ENCODE measurements at regions not wholly inside any gene's neighbourhood (a gene's known extent, or its start where the extent isn't known, plus 50 kb on each side); places are given as distances from the start of the nearest gene placed in this dataset.

- H3K9me3 ChIP-seq (ENCODE audit: control insufficient read depth in 2 of 3, insufficient read depth in 1 of 3, low read length in 3 of 3) = no peaks in the 10 kb centered on the region
- intact Hi-C loops (cut with DNase I) = no loop called here
- no peaks in the 10 kb centered on the region for H3K27me3 ChIP-seq (ENCODE audit: control insufficient read depth, insufficient read depth, low read length)
- H3K27ac ChIP-seq (ENCODE audit: low read depth in 2 of 2, low read length in 2 of 2) = no peak overlapping the region
- H3K9ac ChIP-seq (ENCODE audit: low read length in 3 of 3) = no peak overlapping the region
- no peaks in the 10 kb centered on the region for H3K36me3 ChIP-seq (ENCODE audit: control insufficient read depth in 2 of 3, insufficient read depth in 3 of 3, low read length in 3 of 3)
- FAIRE-seq (no peak), DNase-seq (no peak)
- peaks cover 0 to 2% (median 0%) of the 10 kb centered on the region in 3 donors for H3K4me1 ChIP-seq (ENCODE audit: control insufficient read depth in 2 of 3, insufficient read depth in 2 of 3, low read depth in 1 of 3, low read length in 3 of 3)
- no peak overlapping the region for H3K4me3 ChIP-seq (ENCODE audit: low read length in 3 of 3)
- TF ChIP-seq CTCF (IDR thresholded peaks at IDR 0.05; ENCODE audit: borderline replicate concordance, extremely low read depth, insufficient read depth) = no peak
Observed at GRCh38 chr11:94681852-94682251, 86.3 kb upstream of the AMOTL1 start.

- Histone ChIP-seq H3K27ac (ENCODE audit: low read depth in 2 of 2, low read length in 2 of 2) (no peak overlapping the region), H3K4me3 (ENCODE audit: low read length in 3 of 3) (no peak overlapping the region), H3K36me3 (ENCODE audit: control insufficient read depth in 2 of 3, insufficient read depth in 3 of 3, low read length in 3 of 3) (no peaks in the 10 kb centered on the region), H3K4me1 (ENCODE audit: control insufficient read depth in 2 of 3, insufficient read depth in 2 of 3, low read depth in 1 of 3, low read length in 3 of 3) (no peaks in the 10 kb centered on the region), H3K9me3 (ENCODE audit: control insufficient read depth in 2 of 3, insufficient read depth in 1 of 3, low read length in 3 of 3) (no peaks in the 10 kb centered on the region), H3K9ac (ENCODE audit: low read length in 3 of 3) (no peak overlapping the region), H3K27me3 (ENCODE audit: control insufficient read depth, insufficient read depth, low read length) (no peaks in the 10 kb centered on the region)
- FAIRE-seq (no peak), DNase-seq (peak in 1 of 5 donors; percentile 19)
- no peak for TF ChIP-seq CTCF (IDR thresholded peaks at IDR 0.05; ENCODE audit: borderline replicate concordance, extremely low read depth, insufficient read depth)
- intact Hi-C loops (cut with DNase I) = no loop called here
Observed at GRCh38 chr11:94694309-94695060, 73.7 kb upstream of the AMOTL1 start.

DNA sequence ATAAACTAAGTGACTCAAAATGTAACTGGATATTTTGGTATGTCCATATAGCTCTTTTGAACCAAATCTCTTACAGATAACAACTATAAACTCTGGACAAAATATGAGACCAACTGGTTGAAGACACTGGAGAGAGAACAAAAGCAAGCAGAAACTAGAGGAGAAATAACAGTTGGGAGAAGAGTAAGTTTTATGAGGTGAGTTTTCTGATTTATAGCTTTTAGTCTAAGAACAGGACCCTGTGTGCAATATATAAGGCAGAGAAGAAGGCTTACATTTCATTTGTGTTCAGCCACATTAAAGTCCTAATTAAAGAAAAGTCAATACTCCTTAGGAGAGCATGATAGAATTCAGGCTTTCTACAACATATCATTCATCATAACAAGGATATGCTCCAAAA, 71.0 kb upstream of the AMOTL1 start:
- intact Hi-C loops (cut with DNase I) = no loop called here
- H3K4me1 ChIP-seq (ENCODE audit: control insufficient read depth in 2 of 3, insufficient read depth in 2 of 3, low read depth in 1 of 3, low read length in 3 of 3) = no peaks in the 10 kb centered on the region
- FAIRE-seq = no peak
- H3K9me3 ChIP-seq (ENCODE audit: control insufficient read depth in 2 of 3, insufficient read depth in 1 of 3, low read length in 3 of 3) = no peaks in the 10 kb centered on the region
- H3K4me3 ChIP-seq (ENCODE audit: low read length in 3 of 3) = no peak overlapping the region
- no peak overlapping the region for H3K27ac ChIP-seq (ENCODE audit: low read depth in 2 of 2, low read length in 2 of 2)
- no peak overlapping the region for H3K9ac ChIP-seq (ENCODE audit: low read length in 3 of 3)
- no peaks in the 10 kb centered on the region for H3K36me3 ChIP-seq (ENCODE audit: control insufficient read depth in 2 of 3, insufficient read depth in 3 of 3, low read length in 3 of 3)
- no peaks in the 10 kb centered on the region for H3K27me3 ChIP-seq (ENCODE audit: control insufficient read depth, insufficient read depth, low read length)
- no peak for TF ChIP-seq CTCF (IDR thresholded peaks at IDR 0.05; ENCODE audit: borderline replicate concordance, extremely low read depth, insufficient read depth)
- DNase-seq = peak in 2 of 5 donors; percentile 67 to 75

DNA sequence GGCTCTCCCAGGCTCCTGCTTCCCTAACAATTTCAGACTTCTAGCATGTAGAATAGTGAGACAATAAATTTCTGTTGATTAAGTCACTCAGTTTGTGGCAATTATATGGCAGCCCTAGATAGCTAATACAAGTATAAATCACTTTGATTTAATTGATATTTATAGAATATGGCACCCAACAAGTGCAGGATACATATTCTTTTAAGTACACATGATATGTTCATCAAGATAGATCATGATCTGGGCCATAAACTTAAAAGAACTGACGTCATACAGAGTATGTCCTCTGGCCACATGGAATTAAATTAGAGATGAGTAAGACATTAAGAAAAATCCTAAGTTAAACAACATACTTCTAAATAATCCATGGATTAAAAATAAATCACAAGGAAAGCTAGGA, 67.5 kb upstream of the AMOTL1 start:
- no peak overlapping the region for H3K27ac ChIP-seq (ENCODE audit: low read depth in 2 of 2, low read length in 2 of 2)
- no peak for FAIRE-seq
- intact Hi-C loops (cut with DNase I) = no loop called here

More for the DNA sequence above, 67.5 kb upstream of the AMOTL1 start:
- H3K9ac ChIP-seq (ENCODE audit: low read length in 3 of 3) = no peak overlapping the region
- H3K9me3 ChIP-seq (ENCODE audit: control insufficient read depth in 2 of 3, insufficient read depth in 1 of 3, low read length in 3 of 3) = no peaks in the 10 kb centered on the region
- no peak for TF ChIP-seq CTCF (IDR thresholded peaks at IDR 0.05; ENCODE audit: borderline replicate concordance, extremely low read depth, insufficient read depth)
- H3K4me1 ChIP-seq (ENCODE audit: control insufficient read depth in 2 of 3, insufficient read depth in 2 of 3, low read depth in 1 of 3, low read length in 3 of 3) = no peaks in the 10 kb centered on the region
- DNase-seq = no peak
- H3K27me3 ChIP-seq (ENCODE audit: control insufficient read depth, insufficient read depth, low read length) = no peaks in the 10 kb centered on the region
- no peak overlapping the region for H3K4me3 ChIP-seq (ENCODE audit: low read length in 3 of 3)
- no peaks in the 10 kb centered on the region for H3K36me3 ChIP-seq (ENCODE audit: control insufficient read depth in 2 of 3, insufficient read depth in 3 of 3, low read length in 3 of 3)

Measured in kidney (tissue), 13 donors.